NCI-H1092 treated with DMSO at 0.1 percent for 48 hours (cell line): ENCODE measurements at regions not wholly inside any gene's neighbourhood (a gene's known extent, or its start where the extent isn't known, plus 50 kb on each side); places are given as distances from the start of the nearest gene placed in this dataset.

Source experiments
- DNase-seq: peaks from one replicate; lab custom pipeline; 2025; lab: John Stamatoyannopoulos, UW

GRCh38 chr2:118321432-118322105 lies 233.3 kb downstream of the INSIG2 start:
- DNase-seq: no peak

- DNase-seq: no peak
These were observed 232.4 kb downstream of the INSIG2 start for GRCh38 chr2:118320658-118321057.

- no peak for DNase-seq
These were observed 231.9 kb downstream of the INSIG2 start for GRCh38 chr2:118320196-118320595.

- no peak for DNase-seq
These were observed 231.0 kb downstream of the INSIG2 start for GRCh38 chr2:118319271-118319684.

GRCh38 chr2:118315606-118316005 lies 227.3 kb downstream of the INSIG2 start:
- no peak for DNase-seq

- DNase-seq: no peak
These were observed 224.9 kb downstream of the INSIG2 start for GRCh38 chr2:118312969-118313756.

GRCh38 chr2:118310681-118311429 lies 222.6 kb downstream of the INSIG2 start:
- no peak for DNase-seq

GRCh38 chr2:118309946-118310680 lies 221.8 kb downstream of the INSIG2 start:
- DNase-seq: no peak

- no peak for DNase-seq
These were observed 221.1 kb downstream of the INSIG2 start for GRCh38 chr2:118309257-118309945.

- no peak for DNase-seq
These were observed 219.6 kb downstream of the INSIG2 start for GRCh38 chr2:118307864-118308263.

- no peak for DNase-seq
These were observed 213.0 kb downstream of the INSIG2 start for GRCh38 chr2:118301248-118301647.

- no peak for DNase-seq
These were observed 212.6 kb downstream of the INSIG2 start for GRCh38 chr2:118300832-118301231.

- no peak for DNase-seq
These were observed 208.4 kb downstream of the INSIG2 start for GRCh38 chr2:118296663-118297062.

- no peak for DNase-seq
These were observed 207.5 kb downstream of the INSIG2 start for GRCh38 chr2:118295592-118296390.

GRCh38 chr2:118294063-118294462 lies 205.8 kb downstream of the INSIG2 start:
- DNase-seq: no peak

GRCh38 chr2:118292991-118293390 lies 204.7 kb downstream of the INSIG2 start:
- no peak for DNase-seq

- DNase-seq: no peak
These were observed 203.1 kb downstream of the INSIG2 start for GRCh38 chr2:118291251-118291880.

GRCh38 chr2:118290411-118291250 lies 202.4 kb downstream of the INSIG2 start:
- DNase-seq: no peak

- no peak for DNase-seq
These were observed 190.7 kb downstream of the INSIG2 start for GRCh38 chr2:118279005-118279404.
